ENCODE measurements at regions not wholly inside any gene's neighbourhood (a gene's known extent, or its start where the extent isn't known, plus 50 kb on each side); places are given as distances from the start of the nearest gene placed in this dataset.

- no peak for TF ChIP-seq EZH2 (IDR thresholded peaks at IDR 0.05; ENCODE audit: insufficient read depth, poor library complexity, severe bottlenecking)
- no peak for TF ChIP-seq EZH2phosphoT487 (IDR thresholded peaks at IDR 0.05; ENCODE audit: insufficient read depth, low read depth)
These were observed 76.6 kb upstream of the OSBPL8 start for GRCh38 chr12:76636121-76636692.
